Neural cell (in vitro differentiated cells): ENCODE measurements at regions not wholly inside any gene's neighbourhood (a gene's known extent, or its start where the extent isn't known, plus 50 kb on each side); places are given as distances from the start of the nearest gene placed in this dataset.

ENCODE experiments used
- H2AFZ ChIP-seq: fragments of 200-600, 300-800 bp; sonication (generic), shearing (Covaris generic); 2 replicates; pipeline ENCODE4 v1.6.0; 2014; ENCODE audit warnings: low read depth, mild to moderate bottlenecking, antibody characterized with exemption, low read length, moderate library complexity
- H3F3A ChIP-seq: fragments of 200-600 bp; shearing (Covaris generic); 2 replicates; pipeline ENCODE4 v1.6.1; 2016; ENCODE audit warnings: mild to moderate bottlenecking, moderate library complexity, mixed read lengths, antibody characterized with exemption, low read length; ENCODE audit not compliant: insufficient read depth, poor library complexity, severe bottlenecking
- H3K27ac ChIP-seq: fragments of 200-600, 300-800 bp; sonication (generic), shearing (Covaris generic); 2 replicates; pipeline ENCODE4 v1.5.1; 2014; ENCODE audit warnings: mild to moderate bottlenecking, low read length, moderate library complexity
- H3K27me3 ChIP-seq: fragments of 300-800, 200-600 bp; sonication (generic), shearing (Covaris generic); 2 replicates; pipeline ENCODE4 v1.6.0; 2014; ENCODE audit warnings: mild to moderate bottlenecking, low read depth, low read length, moderate library complexity; ENCODE audit not compliant: insufficient read depth
- H3K36me3 ChIP-seq: fragments of 300-800, 200-600 bp; sonication (generic), shearing (Covaris generic); 2 replicates; pipeline ENCODE4 v1.5.1; 2014; ENCODE audit warnings: mild to moderate bottlenecking, antibody characterized with exemption, low read length, moderate library complexity; ENCODE audit not compliant: insufficient read depth
- H3K4me2 ChIP-seq: fragments of 300-800, 200-600 bp; sonication (generic), shearing (Covaris generic); 2 replicates; pipeline ENCODE4 v1.6.0; 2014; ENCODE audit warnings: mild to moderate bottlenecking, low read length
- H3K4me3 ChIP-seq: fragments of 300-800, 200-600 bp; sonication (generic), shearing (Covaris generic); 2 replicates; pipeline ENCODE4 v1.5.1; 2014; ENCODE audit warnings: mild to moderate bottlenecking, low read length, moderate library complexity
- H3K79me2 ChIP-seq: fragments of 200-600 bp; shearing (Covaris generic); replicated peaks from 2 replicates; pipeline ENCODE4 v1.6.0; 2014; ENCODE audit warnings: mild to moderate bottlenecking, low read length, moderate library complexity; ENCODE audit not compliant: insufficient read depth
- H3K9ac ChIP-seq: fragments of 300-800, 200-600 bp; sonication (generic), shearing (Covaris generic); 2 replicates; pipeline ENCODE4 v1.6.1; 2016; ENCODE audit warnings: mild to moderate bottlenecking, low read length, mixed read lengths
- H3K9me2 ChIP-seq: fragments of 200-600 bp; shearing (Covaris generic); 2 replicates; pipeline ENCODE4 v1.6.1; 2016; ENCODE audit warnings: mild to moderate bottlenecking, low read length, mixed read lengths; ENCODE audit not compliant: insufficient read depth
- H3K9me3 ChIP-seq: fragments of 200-600, 300-800 bp; sonication (generic), shearing (Covaris generic); 2 replicates; pipeline ENCODE4 v1.6.1; 2016; ENCODE audit warnings: mild to moderate bottlenecking, mixed run types, low read length, moderate library complexity, mixed read lengths
- H4K20me1 ChIP-seq: fragments of 200-600 bp; shearing (Covaris generic); 2 replicates; pipeline ENCODE4 v1.6.1; 2016; ENCODE audit warnings: mild to moderate bottlenecking, mixed run types; ENCODE audit not compliant: insufficient read depth
- EP300 ChIP-seq: fragments of 450-650 bp; conservative IDR thresholded peaks from 2 replicates; pipeline ENCODE4 v1.6.1; 2014; ENCODE audit warnings: antibody characterized with exemption, mild to moderate bottlenecking, moderate library complexity; ENCODE audit not compliant: poor library complexity, severe bottlenecking
- EZH2 ChIP-seq: fragments of 200-600, 300-800 bp; shearing (Covaris generic), sonication (generic); IDR thresholded peaks from 2 replicates; pipeline ENCODE4 v1.6.1; 2014; ENCODE audit warnings: antibody characterized with exemption, low read length, borderline replicate concordance, mild to moderate bottlenecking; ENCODE audit not compliant: insufficient read depth, poor library complexity, severe bottlenecking
- MXI1 ChIP-seq: fragments of 450-650 bp; conservative IDR thresholded peaks from 2 replicates; pipeline ENCODE4 v1.6.1; 2014; ENCODE audit warnings: antibody characterized with exemption, mild to moderate bottlenecking; ENCODE audit not compliant: poor library complexity, severe bottlenecking
- POLR2AphosphoS5 ChIP-seq: IDR thresholded peaks from 2 replicates; pipeline ENCODE4 v1.6.1; 2012
- RAD21 ChIP-seq: fragments of 450-650 bp; conservative IDR thresholded peaks from 2 replicates; pipeline ENCODE4 v1.6.1; 2014; ENCODE audit warnings: antibody characterized with exemption, mild to moderate bottlenecking, moderate library complexity
- SMC3 ChIP-seq: fragments of 450-650 bp; conservative IDR thresholded peaks from 2 replicates; pipeline ENCODE4 v1.6.1; 2014; ENCODE audit warnings: antibody characterized with exemption, mild to moderate bottlenecking, moderate library complexity; ENCODE audit not compliant: poor library complexity
- TAF1 ChIP-seq: IDR thresholded peaks from 2 replicates; pipeline ENCODE4 v1.6.1; 2012; ENCODE audit warnings: low read depth
- TF ChIP-seq, protein P1 (sequence below): fragments of 450-650 bp; IDR thresholded peaks from 2 replicates; pipeline ENCODE4 v1.5.1; 2014; ENCODE audit warnings: antibody characterized with exemption, mild to moderate bottlenecking, moderate library complexity; ENCODE audit not compliant: poor library complexity, severe bottlenecking
- TF ChIP-seq, protein P2 (sequence below): IDR thresholded peaks from 2 replicates; pipeline ENCODE4 v1.6.1; 2012; ENCODE audit warnings: borderline replicate concordance

DNA sequence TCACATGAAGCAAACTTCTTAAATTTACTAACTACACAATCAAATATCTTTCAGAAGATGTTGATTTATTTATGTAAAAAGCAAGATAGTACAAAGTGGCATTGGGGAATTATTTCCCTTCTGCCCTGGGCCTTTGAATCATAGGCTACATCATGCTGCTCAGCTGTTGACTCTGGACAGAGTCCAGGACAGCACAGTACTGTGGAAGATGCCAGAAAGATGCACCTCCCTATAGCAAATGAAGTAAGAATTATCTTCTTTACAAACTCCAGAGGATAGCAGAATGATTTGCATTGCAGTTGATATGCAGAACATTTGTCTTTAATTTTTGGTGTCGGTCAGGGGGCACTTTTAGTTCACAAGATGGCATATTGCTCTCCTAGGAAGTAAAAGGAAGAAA lies 1354.5 kb upstream of the ZEB2 start:
- Histone ChIP-seq H3K27me3 (no peaks in the 10 kb centered on the region), H3K9me3 (no peaks in the 10 kb centered on the region), H3K4me3 (no peak overlapping the region), H3K9ac (no peak overlapping the region), H3K27ac (no peak overlapping the region), H3K4me2 (no peak overlapping the region), H3F3A (no peaks in the 10 kb centered on the region), H2AFZ (no peak overlapping the region), H3K9me2 (no peaks in the 10 kb centered on the region), H3K36me3 (no peaks in the 10 kb centered on the region), H4K20me1 (no peaks in the 10 kb centered on the region), H3K79me2 (no peaks in the 10 kb centered on the region)
- TF ChIP-seq MXI1 (no peak), SMC3 (no peak), POLR2AphosphoS5 (no peak), EZH2 (no peak), EP300 (no peak), RAD21 (no peak), TAF1 (no peak)
- TF ChIP-seq, protein P1, sequence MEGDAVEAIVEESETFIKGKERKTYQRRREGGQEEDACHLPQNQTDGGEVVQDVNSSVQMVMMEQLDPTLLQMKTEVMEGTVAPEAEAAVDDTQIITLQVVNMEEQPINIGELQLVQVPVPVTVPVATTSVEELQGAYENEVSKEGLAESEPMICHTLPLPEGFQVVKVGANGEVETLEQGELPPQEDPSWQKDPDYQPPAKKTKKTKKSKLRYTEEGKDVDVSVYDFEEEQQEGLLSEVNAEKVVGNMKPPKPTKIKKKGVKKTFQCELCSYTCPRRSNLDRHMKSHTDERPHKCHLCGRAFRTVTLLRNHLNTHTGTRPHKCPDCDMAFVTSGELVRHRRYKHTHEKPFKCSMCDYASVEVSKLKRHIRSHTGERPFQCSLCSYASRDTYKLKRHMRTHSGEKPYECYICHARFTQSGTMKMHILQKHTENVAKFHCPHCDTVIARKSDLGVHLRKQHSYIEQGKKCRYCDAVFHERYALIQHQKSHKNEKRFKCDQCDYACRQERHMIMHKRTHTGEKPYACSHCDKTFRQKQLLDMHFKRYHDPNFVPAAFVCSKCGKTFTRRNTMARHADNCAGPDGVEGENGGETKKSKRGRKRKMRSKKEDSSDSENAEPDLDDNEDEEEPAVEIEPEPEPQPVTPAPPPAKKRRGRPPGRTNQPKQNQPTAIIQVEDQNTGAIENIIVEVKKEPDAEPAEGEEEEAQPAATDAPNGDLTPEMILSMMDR, result no peak
- TF ChIP-seq, protein P2, sequence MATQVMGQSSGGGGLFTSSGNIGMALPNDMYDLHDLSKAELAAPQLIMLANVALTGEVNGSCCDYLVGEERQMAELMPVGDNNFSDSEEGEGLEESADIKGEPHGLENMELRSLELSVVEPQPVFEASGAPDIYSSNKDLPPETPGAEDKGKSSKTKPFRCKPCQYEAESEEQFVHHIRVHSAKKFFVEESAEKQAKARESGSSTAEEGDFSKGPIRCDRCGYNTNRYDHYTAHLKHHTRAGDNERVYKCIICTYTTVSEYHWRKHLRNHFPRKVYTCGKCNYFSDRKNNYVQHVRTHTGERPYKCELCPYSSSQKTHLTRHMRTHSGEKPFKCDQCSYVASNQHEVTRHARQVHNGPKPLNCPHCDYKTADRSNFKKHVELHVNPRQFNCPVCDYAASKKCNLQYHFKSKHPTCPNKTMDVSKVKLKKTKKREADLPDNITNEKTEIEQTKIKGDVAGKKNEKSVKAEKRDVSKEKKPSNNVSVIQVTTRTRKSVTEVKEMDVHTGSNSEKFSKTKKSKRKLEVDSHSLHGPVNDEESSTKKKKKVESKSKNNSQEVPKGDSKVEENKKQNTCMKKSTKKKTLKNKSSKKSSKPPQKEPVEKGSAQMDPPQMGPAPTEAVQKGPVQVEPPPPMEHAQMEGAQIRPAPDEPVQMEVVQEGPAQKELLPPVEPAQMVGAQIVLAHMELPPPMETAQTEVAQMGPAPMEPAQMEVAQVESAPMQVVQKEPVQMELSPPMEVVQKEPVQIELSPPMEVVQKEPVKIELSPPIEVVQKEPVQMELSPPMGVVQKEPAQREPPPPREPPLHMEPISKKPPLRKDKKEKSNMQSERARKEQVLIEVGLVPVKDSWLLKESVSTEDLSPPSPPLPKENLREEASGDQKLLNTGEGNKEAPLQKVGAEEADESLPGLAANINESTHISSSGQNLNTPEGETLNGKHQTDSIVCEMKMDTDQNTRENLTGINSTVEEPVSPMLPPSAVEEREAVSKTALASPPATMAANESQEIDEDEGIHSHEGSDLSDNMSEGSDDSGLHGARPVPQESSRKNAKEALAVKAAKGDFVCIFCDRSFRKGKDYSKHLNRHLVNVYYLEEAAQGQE, result no peak

DNA sequence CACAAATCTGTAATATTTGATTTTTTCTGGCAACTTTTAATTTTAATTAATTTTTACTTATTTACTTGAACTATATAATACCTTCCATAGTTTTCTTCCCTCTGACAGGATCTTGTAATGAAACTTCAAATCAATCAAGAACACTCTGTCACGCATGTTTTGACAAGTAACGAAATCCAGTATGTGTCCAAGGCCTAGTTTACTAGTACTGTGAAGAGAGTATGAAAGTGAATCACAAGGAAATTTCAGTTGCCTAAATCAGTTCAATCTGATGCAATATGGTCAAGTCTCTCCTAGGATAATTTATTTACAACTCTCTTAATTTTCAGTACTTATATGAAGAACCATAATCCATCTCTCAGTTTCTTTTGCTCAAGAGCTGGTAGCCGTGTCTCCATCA lies 1344.6 kb upstream of the ZEB2 start:
- Histone ChIP-seq H3K4me3 (no peak overlapping the region), H2AFZ (no peak overlapping the region), H3F3A (no peaks in the 10 kb centered on the region), H3K79me2 (no peaks in the 10 kb centered on the region), H3K27ac (no peak overlapping the region), H4K20me1 (no peaks in the 10 kb centered on the region), H3K4me2 (no peak overlapping the region), H3K9me2 (no peaks in the 10 kb centered on the region), H3K27me3 (no peaks in the 10 kb centered on the region), H3K9ac (no peak overlapping the region), H3K9me3 (no peaks in the 10 kb centered on the region), H3K36me3 (no peaks in the 10 kb centered on the region)
- TF ChIP-seq RAD21 (no peak), EP300 (no peak), EZH2 (no peak), MXI1 (no peak), POLR2AphosphoS5 (no peak), TAF1 (no peak), SMC3 (no peak)
- TF ChIP-seq, protein P2, result no peak
